ENCODE measurements at regions not wholly inside any gene's neighbourhood (a gene's known extent, or its start where the extent isn't known, plus 50 kb on each side); places are given as distances from the start of the nearest gene placed in this dataset.

- TF ChIP-seq POLR2A (IDR thresholded peaks at IDR 0.05) (no peak), CTCF (IDR thresholded peaks at IDR 0.05) (no peak)
These were observed 149.7 kb upstream of the ARHGAP5 start for GRCh38 chr14:31927348-31927832.
